ENCODE measurements at regions not wholly inside any gene's neighbourhood (a gene's known extent, or its start where the extent isn't known, plus 50 kb on each side); places are given as distances from the start of the nearest gene placed in this dataset.

DNA sequence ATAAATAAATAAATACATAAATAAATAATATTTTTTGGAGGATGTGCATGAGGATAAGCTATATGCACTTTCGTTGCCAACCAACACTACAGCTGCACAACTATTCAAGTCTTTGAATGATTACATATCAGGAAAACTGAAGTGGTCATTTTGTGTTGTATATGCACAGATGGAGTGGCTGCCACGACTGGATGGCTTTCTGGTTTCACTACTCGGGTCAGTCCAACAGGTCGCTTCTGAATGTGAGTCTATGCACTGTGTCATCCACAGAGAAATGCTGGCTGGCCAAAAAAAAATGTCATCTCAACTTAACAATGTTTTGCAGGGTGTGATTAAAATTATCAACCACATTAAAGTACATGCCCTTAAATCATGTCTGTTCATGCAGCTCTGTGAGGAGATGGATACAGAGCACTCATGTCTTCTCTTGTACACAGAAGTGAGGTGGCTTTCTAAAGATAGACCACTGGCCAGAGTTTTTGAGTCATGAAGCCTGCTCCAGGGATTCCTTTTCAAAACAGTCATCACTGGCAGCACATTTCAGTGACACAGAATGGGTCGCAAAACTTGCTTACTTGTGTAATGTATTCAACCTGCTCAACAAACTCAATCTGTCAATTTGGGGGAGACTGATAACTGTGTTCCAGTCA lies 589.8 kb upstream of the CYLC2 start:
- no peaks in the 10 kb centered on the region for H3K27me3 ChIP-seq (replicated peaks in 1 of 4; ENCODE audit: control extremely low read depth in 1 of 4, control insufficient read depth in 3 of 4, insufficient read depth in 4 of 4, low read length in 3 of 4)
- no peak overlapping the region for H2AFZ ChIP-seq (ENCODE audit: insufficient read depth, low read depth, low read length, poor library complexity, severe bottlenecking)
- peaks cover 5% of the 10 kb centered on the region for H3K9me3 Mint-ChIP-seq (ENCODE audit: insufficient read depth)
- H3K27ac Mint-ChIP-seq, result no peak overlapping the region
- DNase-seq (no peak), ATAC-seq (ENCODE audit: low read depth) (no peak)
- TF ChIP-seq, protein P1, sequence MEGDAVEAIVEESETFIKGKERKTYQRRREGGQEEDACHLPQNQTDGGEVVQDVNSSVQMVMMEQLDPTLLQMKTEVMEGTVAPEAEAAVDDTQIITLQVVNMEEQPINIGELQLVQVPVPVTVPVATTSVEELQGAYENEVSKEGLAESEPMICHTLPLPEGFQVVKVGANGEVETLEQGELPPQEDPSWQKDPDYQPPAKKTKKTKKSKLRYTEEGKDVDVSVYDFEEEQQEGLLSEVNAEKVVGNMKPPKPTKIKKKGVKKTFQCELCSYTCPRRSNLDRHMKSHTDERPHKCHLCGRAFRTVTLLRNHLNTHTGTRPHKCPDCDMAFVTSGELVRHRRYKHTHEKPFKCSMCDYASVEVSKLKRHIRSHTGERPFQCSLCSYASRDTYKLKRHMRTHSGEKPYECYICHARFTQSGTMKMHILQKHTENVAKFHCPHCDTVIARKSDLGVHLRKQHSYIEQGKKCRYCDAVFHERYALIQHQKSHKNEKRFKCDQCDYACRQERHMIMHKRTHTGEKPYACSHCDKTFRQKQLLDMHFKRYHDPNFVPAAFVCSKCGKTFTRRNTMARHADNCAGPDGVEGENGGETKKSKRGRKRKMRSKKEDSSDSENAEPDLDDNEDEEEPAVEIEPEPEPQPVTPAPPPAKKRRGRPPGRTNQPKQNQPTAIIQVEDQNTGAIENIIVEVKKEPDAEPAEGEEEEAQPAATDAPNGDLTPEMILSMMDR (IDR thresholded peaks at IDR 0.05), result no peak
- TF ChIP-seq EZH2 (IDR thresholded peaks at IDR 0.05; ENCODE audit: borderline replicate concordance, insufficient read depth, low read depth, low read length, poor library complexity, severe bottlenecking), result no peak
- H3K79me2 ChIP-seq (ENCODE audit: control insufficient read depth, insufficient read depth, low read length), result no peaks in the 10 kb centered on the region
- WGBS (ENCODE audit: insufficient coverage), result no CpG with 5 or more reads among the region's 5 CpGs
- no peaks in the 10 kb centered on the region for H3K36me3 ChIP-seq (replicated peaks in 1 of 2; ENCODE audit: control extremely low read depth in 1 of 2, control insufficient read depth in 1 of 2, extremely low read depth in 1 of 2, insufficient read depth in 2 of 2, low read length in 1 of 2)
- H3K27ac ChIP-seq (ENCODE audit: low read length in 2 of 2), result no peak overlapping the region
- no peaks in the 10 kb centered on the region for H3K9me3 ChIP-seq (ENCODE audit: control extremely low read depth in 1 of 3, control insufficient read depth in 2 of 3, insufficient read depth in 1 of 3, low read length in 2 of 3)
- H3K4me2 ChIP-seq (replicated peaks; ENCODE audit: low read depth, low read length, poor library complexity, severe bottlenecking), result no peak overlapping the region
- intact Hi-C loops (cut with micrococcal nuclease), result no loop called here
- no peak overlapping the region for H3K9ac ChIP-seq (ENCODE audit: low read length)
- no peaks in the 10 kb centered on the region for H3K4me1 ChIP-seq (ENCODE audit: control insufficient read depth in 2 of 2, insufficient read depth in 2 of 2, low read length in 2 of 2)
- no peaks in the 10 kb centered on the region for H4K20me1 ChIP-seq (ENCODE audit: control insufficient read depth, insufficient read depth, low read length, poor library complexity, severe bottlenecking)
- no peak overlapping the region for H3K4me3 Mint-ChIP-seq
- CTCF ChIA-PET, result no interaction called here
- H3K27me3 Mint-ChIP-seq, result no peaks in the 10 kb centered on the region
- H3K4me3 ChIP-seq (ENCODE audit: control extremely low read depth in 1 of 5, extremely low read depth in 1 of 5, insufficient read depth in 1 of 5, low read depth in 2 of 5, low read length in 4 of 5), result no peak overlapping the region
- POLR2A ChIA-PET, result no interaction called here
- H3K4me1 Mint-ChIP-seq, result no peaks in the 10 kb centered on the region

DNA sequence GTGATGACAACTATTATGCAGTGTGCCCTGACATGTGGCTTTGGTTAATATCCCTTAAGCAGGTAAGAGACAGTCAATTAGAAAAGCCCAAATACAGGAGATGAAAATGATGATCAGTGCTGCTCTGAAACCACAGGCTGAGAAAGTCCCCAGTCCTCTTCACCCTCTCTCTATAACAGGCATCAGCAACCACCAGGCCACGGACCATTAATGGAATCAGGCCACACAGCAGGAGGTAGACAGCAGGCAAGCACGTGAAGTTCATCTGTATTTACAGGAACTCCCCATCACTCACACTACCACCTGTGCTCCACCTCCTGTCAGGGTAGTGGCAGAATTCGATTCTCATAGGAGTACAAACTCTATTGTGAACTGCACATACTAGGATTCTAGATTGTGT lies 591.6 kb upstream of the CYLC2 start:
- Mint-ChIP-seq H3K27me3 (no peaks in the 10 kb centered on the region), H3K4me1 (no peaks in the 10 kb centered on the region), H3K27ac (no peak overlapping the region), H3K9me3 (ENCODE audit: insufficient read depth) (peaks cover 4% of the 10 kb centered on the region), H3K4me3 (no peak overlapping the region)
- Histone ChIP-seq H4K20me1 (ENCODE audit: control insufficient read depth, insufficient read depth, low read length, poor library complexity, severe bottlenecking) (no peaks in the 10 kb centered on the region), H3K79me2 (ENCODE audit: control insufficient read depth, insufficient read depth, low read length) (no peaks in the 10 kb centered on the region), H3K36me3 (replicated peaks in 1 of 2; ENCODE audit: control extremely low read depth in 1 of 2, control insufficient read depth in 1 of 2, extremely low read depth in 1 of 2, insufficient read depth in 2 of 2, low read length in 1 of 2) (no peaks in the 10 kb centered on the region), H3K4me1 (ENCODE audit: control insufficient read depth in 2 of 2, insufficient read depth in 2 of 2, low read length in 2 of 2) (no peaks in the 10 kb centered on the region), H3K4me3 (ENCODE audit: control extremely low read depth in 1 of 5, extremely low read depth in 1 of 5, insufficient read depth in 1 of 5, low read depth in 2 of 5, low read length in 4 of 5) (no peak overlapping the region), H3K9me3 (ENCODE audit: control extremely low read depth in 1 of 3, control insufficient read depth in 2 of 3, insufficient read depth in 1 of 3, low read length in 2 of 3) (no peaks in the 10 kb centered on the region), H3K4me2 (replicated peaks; ENCODE audit: low read depth, low read length, poor library complexity, severe bottlenecking) (no peak overlapping the region), H3K27ac (ENCODE audit: low read length in 2 of 2) (no peak overlapping the region), H2AFZ (ENCODE audit: insufficient read depth, low read depth, low read length, poor library complexity, severe bottlenecking) (no peak overlapping the region), H3K9ac (ENCODE audit: low read length) (no peak overlapping the region), H3K27me3 (replicated peaks in 1 of 4; ENCODE audit: control extremely low read depth in 1 of 4, control insufficient read depth in 3 of 4, insufficient read depth in 4 of 4, low read length in 3 of 4) (no peaks in the 10 kb centered on the region)
- POLR2A ChIA-PET, result no interaction called here
- ATAC-seq (ENCODE audit: low read depth), result no peak
- intact Hi-C loops (cut with micrococcal nuclease), result no loop called here
- no peak for DNase-seq
- TF ChIP-seq EZH2 (IDR thresholded peaks at IDR 0.05; ENCODE audit: borderline replicate concordance, insufficient read depth, low read depth, low read length, poor library complexity, severe bottlenecking), result no peak
- TF ChIP-seq, protein P1 (IDR thresholded peaks at IDR 0.05), result no peak
- WGBS (ENCODE audit: insufficient coverage), result 67% methylated on average over 1 of the region's 3 CpGs
- CTCF ChIA-PET, result no interaction called here

Measured in B cell (primary cell).